Hypothalamus (tissue), 51 donors: ENCODE measurements at regions not wholly inside any gene's neighbourhood (a gene's known extent, or its start where the extent isn't known, plus 50 kb on each side); places are given as distances from the start of the nearest gene placed in this dataset.

ENCODE experiments used
- DNase-seq, 51 donors: peaks; one replicate each; lab custom pipeline; 2025; lab: John Stamatoyannopoulos, UW

GRCh38 chr11:133697603-133698180 is 147.6 kb downstream of the SPATA19 start:
- DNase-seq = no peak

GRCh38 chr11:133697161-133697560 is 148.2 kb downstream of the SPATA19 start:
- no peak for DNase-seq

- DNase-seq = no peak
Observed at GRCh38 chr11:133695387-133695786, 149.9 kb downstream of the SPATA19 start.

- no peak for DNase-seq
Observed at GRCh38 chr11:133694701-133695100, 150.6 kb downstream of the SPATA19 start.

- no peak for DNase-seq
Observed at GRCh38 chr11:133693110-133693509, 152.2 kb downstream of the SPATA19 start.

- no peak for DNase-seq
Observed at GRCh38 chr11:133692126-133692934, 153.0 kb downstream of the SPATA19 start.

GRCh38 chr11:133687781-133688180 is 155.5 kb upstream of the OPCML start:
- no peak for DNase-seq

- no peak for DNase-seq
Observed at GRCh38 chr11:133681901-133682300, 149.6 kb upstream of the OPCML start.

- DNase-seq = no peak
Observed at GRCh38 chr11:133679896-133680295, 147.6 kb upstream of the OPCML start.

- no peak for DNase-seq
Observed at GRCh38 chr11:133678191-133678590, 145.9 kb upstream of the OPCML start.

- DNase-seq = no peak
Observed at GRCh38 chr11:133677387-133677786, 145.1 kb upstream of the OPCML start.

- DNase-seq = no peak
Observed at GRCh38 chr11:133676265-133676664, 144.0 kb upstream of the OPCML start.

GRCh38 chr11:133669371-133670053 is 137.2 kb upstream of the OPCML start:
- DNase-seq = no peak

- no peak for DNase-seq
Observed at GRCh38 chr11:133663135-133663985, 131.1 kb upstream of the OPCML start.

- DNase-seq = peak in 13 of 51 donors; percentile 2 to 61 (median 12)
Observed at GRCh38 chr11:133661846-133662245, 129.5 kb upstream of the OPCML start.

GRCh38 chr11:133660202-133660568 is 127.9 kb upstream of the OPCML start:
- no peak for DNase-seq

- no peak for DNase-seq
Observed at GRCh38 chr11:133659538-133660201, 127.4 kb upstream of the OPCML start.

- no peak for DNase-seq
Observed at GRCh38 chr11:133657054-133657453, 124.8 kb upstream of the OPCML start.

- no peak for DNase-seq
Observed at GRCh38 chr11:133656082-133656635, 123.9 kb upstream of the OPCML start.

GRCh38 chr11:133654630-133655212 is 122.4 kb upstream of the OPCML start:
- no peak for DNase-seq
